ENCODE measurements at regions not wholly inside any gene's neighbourhood (a gene's known extent, or its start where the extent isn't known, plus 50 kb on each side); places are given as distances from the start of the nearest gene placed in this dataset.
A peak's percentile ranks its signal among the peaks of the same experiment; 100 is the strongest.

DNA sequence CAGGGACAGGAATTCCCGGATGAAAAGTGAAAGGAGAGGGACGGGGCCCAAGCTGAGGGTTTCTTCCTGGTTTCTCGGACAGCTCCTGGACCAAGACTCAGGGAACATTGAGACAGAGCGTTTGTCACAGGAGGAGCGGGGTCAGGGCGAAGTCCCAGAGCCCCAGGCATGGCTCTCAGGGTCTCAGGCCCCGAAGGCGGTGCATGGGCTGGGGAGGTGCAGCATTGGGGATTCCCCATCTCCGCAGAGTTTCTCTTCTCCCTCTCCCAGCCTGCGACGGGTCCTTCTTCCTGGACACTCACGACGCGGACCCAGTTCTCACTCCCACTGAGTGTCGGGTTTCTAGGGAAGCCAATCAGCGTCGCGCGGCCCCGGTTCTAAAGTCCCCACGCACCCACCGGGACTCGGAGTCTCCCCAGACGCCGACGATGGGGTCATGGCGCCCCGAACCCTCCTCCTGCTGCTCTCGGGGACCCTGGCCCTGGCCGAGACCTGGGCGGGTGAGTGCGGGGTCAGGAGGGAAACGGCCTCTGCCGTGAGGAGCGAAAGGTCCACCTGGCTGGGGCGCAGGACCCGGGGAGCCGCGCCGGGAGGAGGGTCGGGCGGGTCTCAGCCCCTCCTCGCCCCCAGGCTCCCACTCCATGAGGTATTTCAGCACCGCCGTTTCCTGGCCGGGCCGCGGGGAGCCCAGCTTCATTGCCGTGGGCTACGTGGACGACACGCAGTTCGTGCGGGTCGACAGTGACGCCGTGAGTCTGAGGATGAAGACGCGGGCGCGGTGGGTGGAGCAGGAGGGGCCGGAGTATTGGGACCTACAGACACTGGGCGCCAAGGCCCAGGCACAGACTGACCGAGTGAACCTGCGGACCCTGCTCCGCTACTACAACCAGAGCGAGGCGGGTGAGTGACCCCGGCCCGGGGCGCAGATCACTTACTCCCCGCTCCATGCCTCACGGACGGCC lies 54.6 kb upstream of the POLR1H start (continued):
- no peak for TF ChIP-seq ZHX2 (IDR thresholded peaks at IDR 0.05; ENCODE audit: low read depth)
- TF ChIP-seq ZHX2 (CRISPR knock-in tag; IDR thresholded peaks at IDR 0.05; ENCODE audit: borderline replicate concordance) = no peak

- H3K9ac ChIP-seq (ENCODE audit: insufficient read depth, low read depth, low read length) = no peak overlapping the region
- CTCF ChIA-PET (ENCODE audit: low intra/inter-chr PET ratio, low total read pairs) = no interaction called here
- H3K27me3 ChIP-seq (ENCODE audit: control insufficient read depth in 1 of 2, insufficient read depth in 2 of 2, low read length in 2 of 2) = no peaks in the 10 kb centered on the region; a peak in 1 of 5 replicates
- FAIRE-seq (no peak), ATAC-seq (peak; percentile 37), DNase-seq (ENCODE audit: low spot score) (no peak)
- peak overlapping the region; percentile 87 for H3K4me2 ChIP-seq (ENCODE audit: low read depth, low read length)
- BruUV-seq (replicated peaks) = no TSS peak
- in situ Hi-C loops (cut with HindIII; ENCODE audit: extremely low pct_ligation_motif_present, low pct_unique_long_range_greater_than_20kb) = loop anchor here (5.0 to 10.0 kb wide), 2 partner anchors 160 to 262 kb away; no protein-coding TSS in a partner anchor
- H3K36me3 ChIP-seq (replicated peaks in 1 of 2; ENCODE audit: control insufficient read depth in 1 of 2, insufficient read depth in 2 of 2, low read length in 2 of 2) = no peaks in the 10 kb centered on the region
- WGBS (ENCODE audit: low lambda C conversion rate) = 48% methylated on average over 35 of the region's 42 CpGs
- no peaks in the 10 kb centered on the region for H3K79me2 ChIP-seq (ENCODE audit: insufficient read depth, low read length)
- intact Hi-C loops (cut with micrococcal nuclease; ENCODE audit: unreplicated experiment) = loop anchor here (2.0 to 5.0 kb wide), 2 partner anchors 65 to 80 kb away; partner anchors contain the start of gene HLA-A
- H4K20me1 ChIP-seq (ENCODE audit: insufficient read depth, low read length) = no peaks in the 10 kb centered on the region; the same call in 1 of the 2 replicates
- no peak overlapping the region for H2AFZ ChIP-seq (ENCODE audit: low read length)
- H3K4me3 ChIP-seq (replicated peaks in 1 of 3; ENCODE audit: insufficient read depth in 1 of 3, low read depth in 2 of 3, low read length in 3 of 3) = peak overlapping the region; percentile 57 to 77 (median 59); a peak in 5 of 6 replicates
- POLR2A ChIA-PET = no interaction called here
- H3K9me3 ChIP-seq (ENCODE audit: low read length) = no peaks in the 10 kb centered on the region
- H3K27ac ChIP-seq (ENCODE audit: extremely low read length, insufficient read depth, low read length) = no peak overlapping the region
- peaks cover 26% of the 10 kb centered on the region for H3K4me1 ChIP-seq (ENCODE audit: insufficient read depth, low read length)
- no peak for TF ChIP-seq STAT6 (CRISPR knock-in tag; IDR thresholded peaks at IDR 0.05; ENCODE audit: borderline replicate concordance)
- TF ChIP-seq CCDC6 (CRISPR knock-in tag; IDR thresholded peaks at IDR 0.05) = peak; percentile 1; the same call in 1 of the 2 replicates
- no peak for TF ChIP-seq POLR2G (IDR thresholded peaks at IDR 0.05; ENCODE audit: low read depth, low read length)
- no peak for TF ChIP-seq ZNF329 (CRISPR knock-in tag; IDR thresholded peaks at IDR 0.05; ENCODE audit: low read depth)
- no peak for TF ChIP-seq ZNF513 (CRISPR knock-in tag; conservative IDR thresholded peaks at IDR 0.05)
- no peak for TF ChIP-seq KLF11 (CRISPR knock-in tag; IDR thresholded peaks at IDR 0.05)
- no peak for TF ChIP-seq HNRNPUL1 (IDR thresholded peaks at IDR 0.05; ENCODE audit: low read depth, low read length)
- TF ChIP-seq GLI4 (CRISPR knock-in tag; IDR thresholded peaks at IDR 0.05; ENCODE audit: borderline replicate concordance) = no peak
These were observed 53.8 kb upstream of the POLR1H start for GRCh38 chr6:30007132-30007764.

Data from HepG2 (cell line).